ENCODE measurements at regions not wholly inside any gene's neighbourhood (a gene's known extent, or its start where the extent isn't known, plus 50 kb on each side); places are given as distances from the start of the nearest gene placed in this dataset.
"Not testable (repeated sequence)": the region's sequence is repeated elsewhere in the genome, so short reads cannot be mapped to it uniquely, and the experiment has no call there.

DNA sequence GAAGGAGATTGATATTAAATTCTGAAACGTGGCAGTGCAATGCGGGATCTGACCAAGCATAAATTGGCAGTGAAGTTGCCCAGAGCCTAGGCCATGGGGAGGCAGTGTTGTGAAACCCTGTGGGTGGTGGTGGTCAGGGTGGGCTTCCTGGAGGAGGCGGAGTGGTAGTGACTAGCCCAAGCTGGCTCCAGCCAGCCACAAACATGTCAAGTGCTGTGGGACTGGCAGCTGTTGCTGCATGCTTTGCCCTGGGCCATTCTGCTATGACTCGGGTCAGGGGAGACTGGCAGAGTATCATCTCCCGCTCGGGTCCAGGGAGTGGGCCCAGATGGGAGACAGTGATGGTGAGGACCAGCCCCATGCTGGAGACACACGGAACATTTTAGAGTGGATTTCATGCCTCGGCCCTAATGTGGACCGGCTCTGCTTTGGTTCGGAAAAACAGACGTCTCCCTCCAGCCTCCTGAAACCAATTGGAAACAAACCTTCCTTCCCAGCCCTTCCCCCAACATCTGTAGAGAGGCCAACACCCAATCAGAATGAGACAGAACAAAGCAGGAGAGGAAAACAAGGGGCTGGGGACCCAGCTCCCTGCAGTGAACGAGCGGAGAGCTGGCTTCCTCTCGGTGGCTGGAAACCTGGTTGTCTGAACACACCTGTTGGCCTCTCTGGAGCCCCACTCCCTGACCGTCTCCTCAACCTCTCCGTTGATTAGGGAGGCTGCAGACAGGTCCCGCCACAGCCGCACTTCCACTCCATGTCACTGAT lies 58.2 kb downstream of the TMEM270 start:
- peak overlapping the region; percentile 23 for H3K4me3 ChIP-seq (ENCODE audit: low read depth, low read length)
- H3K9ac ChIP-seq (ENCODE audit: low read depth, low read length), result peak overlapping the region; percentile 65
- H3K27me3 ChIP-seq (ENCODE audit: control insufficient read depth, insufficient read depth, low read length), result no peaks in the 10 kb centered on the region
- no peaks in the 10 kb centered on the region for H3K36me3 ChIP-seq (ENCODE audit: control insufficient read depth, insufficient read depth, low read length)
- peaks cover 4% of the 10 kb centered on the region for H3K4me1 ChIP-seq (ENCODE audit: control insufficient read depth, insufficient read depth, low read length)
- no peaks in the 10 kb centered on the region for H3K9me3 ChIP-seq (ENCODE audit: control insufficient read depth, insufficient read depth, low read length)

DNA sequence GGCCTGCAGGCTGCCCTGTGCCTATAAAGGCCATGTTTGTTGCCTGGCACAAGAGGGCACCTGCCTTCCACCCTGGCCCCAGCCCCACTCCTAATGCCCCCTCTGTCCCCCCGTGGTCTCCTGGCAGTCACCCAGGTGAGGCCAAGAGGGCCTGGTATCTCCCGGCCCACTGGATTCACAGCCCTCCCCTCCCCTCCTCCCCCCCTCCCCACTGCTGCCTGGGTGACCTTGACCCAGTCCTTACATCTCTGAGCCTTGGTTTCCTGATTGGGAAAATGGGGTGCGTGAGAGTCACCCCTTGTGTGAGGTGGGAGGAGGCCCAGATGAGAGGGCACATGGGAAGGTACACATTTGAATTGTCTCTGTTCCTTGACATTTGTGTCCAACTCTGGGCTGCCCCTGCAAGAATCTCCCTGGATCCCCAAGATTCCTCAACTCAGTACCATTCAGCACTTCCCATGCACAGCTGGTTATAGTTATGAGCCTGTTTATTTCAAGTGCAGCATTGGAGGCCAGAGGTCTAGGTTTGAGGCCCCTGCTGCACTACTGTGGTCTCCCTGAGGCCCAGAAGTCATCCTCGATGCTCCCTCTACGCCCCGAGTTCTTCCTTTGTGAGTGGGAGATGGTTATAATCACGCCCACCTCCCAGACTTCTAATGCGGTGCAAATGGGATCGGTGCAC lies 58.9 kb downstream of the TMEM270 start:
- no peak overlapping the region for H3K4me3 ChIP-seq (ENCODE audit: low read depth, low read length)
- H3K27me3 ChIP-seq (ENCODE audit: control insufficient read depth, insufficient read depth, low read length), result no peaks in the 10 kb centered on the region
- H3K9me3 ChIP-seq (ENCODE audit: control insufficient read depth, insufficient read depth, low read length), result no peaks in the 10 kb centered on the region
- peak overlapping the region; percentile 65 for H3K9ac ChIP-seq (ENCODE audit: low read depth, low read length)
- no peaks in the 10 kb centered on the region for H3K36me3 ChIP-seq (ENCODE audit: control insufficient read depth, insufficient read depth, low read length)
- peaks cover 4% of the 10 kb centered on the region for H3K4me1 ChIP-seq (ENCODE audit: control insufficient read depth, insufficient read depth, low read length)

DNA sequence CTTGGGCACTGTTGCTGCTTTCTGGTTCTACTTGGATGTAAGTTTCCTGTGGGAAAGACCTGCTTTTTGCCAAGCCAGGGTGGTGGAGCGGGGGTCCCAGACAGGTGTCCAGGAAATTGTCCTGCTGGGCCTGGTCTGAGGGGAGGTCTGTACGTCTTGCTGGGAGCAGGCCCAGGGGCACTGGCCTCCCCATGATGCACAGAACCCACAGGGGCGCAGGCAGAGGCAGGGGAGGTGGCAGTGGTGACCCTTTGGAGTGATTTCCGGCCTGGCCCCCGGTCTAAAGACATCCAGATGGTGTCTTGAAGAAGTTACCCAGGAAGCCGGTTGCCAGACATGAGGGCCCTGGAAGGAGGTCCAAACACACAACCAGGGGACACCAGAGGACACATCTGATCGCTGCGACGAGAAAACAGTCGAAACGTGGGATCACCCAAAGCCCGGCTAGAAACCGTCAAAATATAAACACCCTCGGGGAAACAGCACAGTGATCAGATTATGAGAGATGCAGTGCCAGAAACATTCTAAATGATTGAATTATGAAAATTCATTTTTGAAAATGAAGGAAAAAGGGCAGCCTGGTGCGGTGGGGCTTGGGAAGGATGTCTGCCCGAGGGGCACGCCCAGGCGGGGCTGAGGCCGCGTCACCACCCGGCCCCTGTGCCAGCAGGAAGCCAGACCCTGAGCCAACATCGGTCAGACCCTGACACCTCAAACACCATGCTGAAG lies 59.6 kb downstream of the TMEM270 start:
- H3K9me3 ChIP-seq (ENCODE audit: control insufficient read depth, insufficient read depth, low read length), result no peaks in the 10 kb centered on the region
- no peak overlapping the region for H3K4me3 ChIP-seq (ENCODE audit: low read depth, low read length)
- no peaks in the 10 kb centered on the region for H3K36me3 ChIP-seq (ENCODE audit: control insufficient read depth, insufficient read depth, low read length)
- H3K4me1 ChIP-seq (ENCODE audit: control insufficient read depth, insufficient read depth, low read length), result peaks cover 4% of the 10 kb centered on the region
- H3K27me3 ChIP-seq (ENCODE audit: control insufficient read depth, insufficient read depth, low read length), result no peaks in the 10 kb centered on the region
- H3K9ac ChIP-seq (ENCODE audit: low read depth, low read length), result no peak overlapping the region

DNA sequence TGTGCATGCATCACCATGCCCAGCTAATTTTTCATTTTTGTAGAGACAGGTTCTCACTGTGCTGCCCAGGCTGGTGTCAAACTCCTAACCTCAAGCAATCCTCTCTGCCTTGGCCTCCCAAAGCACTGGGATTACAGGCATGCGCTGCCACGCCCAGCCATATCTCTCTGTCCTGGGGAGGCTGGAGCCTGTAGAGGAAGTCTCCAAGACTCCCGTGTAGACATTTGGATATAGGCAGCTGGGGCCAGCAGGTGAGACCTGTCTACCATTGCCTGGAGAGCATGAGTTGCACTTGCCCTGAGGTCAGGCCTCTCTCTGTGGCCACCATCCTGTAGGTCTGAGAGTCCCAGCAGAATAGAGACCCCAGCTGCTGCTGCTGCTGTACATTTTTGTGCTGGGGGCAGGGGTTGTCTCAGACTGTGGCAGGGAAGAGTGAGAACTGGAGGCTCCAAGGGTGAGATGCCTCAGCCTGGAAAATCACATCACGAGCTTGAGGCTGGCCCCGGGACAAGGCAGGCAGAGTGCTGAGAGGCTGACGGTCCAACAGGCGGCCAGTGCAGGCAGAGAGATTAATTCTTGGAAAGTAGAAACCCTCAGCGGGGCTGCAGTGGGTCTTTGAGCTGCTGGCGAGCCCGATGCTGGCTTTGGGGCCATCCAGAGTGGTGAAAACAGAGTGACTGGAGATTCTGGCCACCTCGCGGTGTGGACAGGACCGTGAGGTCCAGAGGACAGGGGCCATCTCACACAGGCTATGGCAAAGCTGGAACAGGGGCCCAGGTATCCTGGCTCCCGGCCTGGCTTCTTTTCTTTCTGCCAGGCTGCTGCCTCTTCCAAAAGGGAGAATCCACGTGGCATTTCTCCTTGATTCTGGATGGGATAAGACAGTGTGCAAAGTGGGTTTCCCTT lies 60.9 kb downstream of the TMEM270 start:
- Histone ChIP-seq H3K9ac (ENCODE audit: low read depth, low read length) (no peak overlapping the region), H3K9me3 (ENCODE audit: control insufficient read depth, insufficient read depth, low read length) (no peaks in the 10 kb centered on the region), H3K4me1 (ENCODE audit: control insufficient read depth, insufficient read depth, low read length) (peaks cover 4% of the 10 kb centered on the region), H3K36me3 (ENCODE audit: control insufficient read depth, insufficient read depth, low read length) (no peaks in the 10 kb centered on the region), H3K4me3 (ENCODE audit: low read depth, low read length) (no peak overlapping the region), H3K27me3 (ENCODE audit: control insufficient read depth, insufficient read depth, low read length) (no peaks in the 10 kb centered on the region)

DNA sequence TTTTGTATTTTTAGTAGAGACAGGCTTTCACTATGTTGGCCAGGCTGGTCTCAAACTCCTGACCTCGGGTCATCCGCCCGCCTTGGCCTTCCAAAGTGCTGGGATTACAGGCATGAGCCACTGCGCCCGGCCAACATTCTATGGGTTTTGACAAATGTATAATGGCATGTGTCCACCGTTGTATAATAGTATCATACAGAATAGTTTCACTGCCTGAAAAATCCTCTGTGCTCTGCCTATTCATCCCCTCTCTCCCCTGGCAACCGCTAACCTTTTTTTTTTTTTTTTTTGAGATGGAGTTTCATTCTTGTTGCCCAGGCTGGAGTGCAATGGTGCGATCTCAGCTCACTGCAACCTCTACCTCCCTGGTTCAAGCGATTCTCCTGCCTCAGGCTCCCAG lies 67.7 kb downstream of the TMEM270 start:
- not testable (repeated sequence) for H3K27me3 ChIP-seq (ENCODE audit: control insufficient read depth, insufficient read depth, low read length)

DNA sequence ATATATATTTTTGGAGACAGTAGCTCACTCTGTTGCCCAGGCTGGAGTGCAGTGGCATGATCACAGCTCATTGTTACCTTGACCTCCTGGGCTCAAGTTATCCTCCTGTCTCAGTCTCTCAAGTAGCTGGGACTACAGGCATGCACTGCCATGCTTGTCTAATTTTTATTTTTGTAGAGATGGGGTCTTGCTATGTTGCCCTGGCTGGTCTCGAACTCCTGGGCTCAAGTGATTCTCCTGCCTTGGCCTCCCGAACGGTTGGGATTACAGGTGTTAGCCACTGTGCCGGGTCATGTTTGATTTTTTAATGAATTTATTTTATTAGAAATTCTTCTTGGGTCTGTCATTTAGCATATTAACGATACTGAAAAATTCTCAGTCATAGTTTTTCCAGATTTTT lies 70.5 kb downstream of the TMEM270 start:
- H3K27me3 ChIP-seq (ENCODE audit: control insufficient read depth, insufficient read depth, low read length), result no peaks in the 10 kb centered on the region
- no peaks in the 10 kb centered on the region for H3K9me3 ChIP-seq (ENCODE audit: control insufficient read depth, insufficient read depth, low read length)
- no peaks in the 10 kb centered on the region for H3K36me3 ChIP-seq (ENCODE audit: control insufficient read depth, insufficient read depth, low read length)
- no peaks in the 10 kb centered on the region for H3K4me1 ChIP-seq (ENCODE audit: control insufficient read depth, insufficient read depth, low read length)
- H3K4me3 ChIP-seq (ENCODE audit: low read depth, low read length), result no peak overlapping the region
- no peak overlapping the region for H3K9ac ChIP-seq (ENCODE audit: low read depth, low read length)

More for the DNA sequence above, 67.7 kb downstream of the TMEM270 start:
- H3K4me1 ChIP-seq (ENCODE audit: control insufficient read depth, insufficient read depth, low read length); H3K36me3 ChIP-seq (ENCODE audit: control insufficient read depth, insufficient read depth, low read length); H3K9me3 ChIP-seq (ENCODE audit: control insufficient read depth, insufficient read depth, low read length); H3K9ac ChIP-seq (ENCODE audit: low read depth, low read length); H3K4me3 ChIP-seq (ENCODE audit: low read depth, low read length): not testable (repeated sequence)

DNA sequence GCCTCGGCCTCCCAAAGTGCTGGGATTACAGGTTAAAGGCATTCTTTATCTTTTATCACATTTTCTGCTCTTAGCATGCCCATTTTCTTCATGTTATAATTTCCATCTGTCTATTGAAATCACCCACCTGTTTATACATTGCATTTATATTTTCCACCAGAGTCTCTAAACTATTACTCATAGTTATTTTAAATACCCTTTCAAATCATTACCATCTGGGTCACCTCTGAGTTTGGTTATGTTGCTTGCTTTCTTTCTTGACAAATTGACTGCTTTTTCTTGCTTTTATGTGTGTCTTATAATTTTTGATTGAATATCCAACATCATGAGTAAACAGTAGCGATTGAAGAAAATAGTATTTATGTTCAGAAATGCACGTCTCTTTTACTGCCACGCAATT lies 71.4 kb downstream of the TMEM270 start:
- H3K9ac ChIP-seq (ENCODE audit: low read depth, low read length), result no peak overlapping the region
- H3K27me3 ChIP-seq (ENCODE audit: control insufficient read depth, insufficient read depth, low read length), result no peaks in the 10 kb centered on the region
- H3K4me1 ChIP-seq (ENCODE audit: control insufficient read depth, insufficient read depth, low read length), result no peaks in the 10 kb centered on the region
- H3K36me3 ChIP-seq (ENCODE audit: control insufficient read depth, insufficient read depth, low read length), result no peaks in the 10 kb centered on the region
- no peaks in the 10 kb centered on the region for H3K9me3 ChIP-seq (ENCODE audit: control insufficient read depth, insufficient read depth, low read length)
- no peak overlapping the region for H3K4me3 ChIP-seq (ENCODE audit: low read depth, low read length)

DNA sequence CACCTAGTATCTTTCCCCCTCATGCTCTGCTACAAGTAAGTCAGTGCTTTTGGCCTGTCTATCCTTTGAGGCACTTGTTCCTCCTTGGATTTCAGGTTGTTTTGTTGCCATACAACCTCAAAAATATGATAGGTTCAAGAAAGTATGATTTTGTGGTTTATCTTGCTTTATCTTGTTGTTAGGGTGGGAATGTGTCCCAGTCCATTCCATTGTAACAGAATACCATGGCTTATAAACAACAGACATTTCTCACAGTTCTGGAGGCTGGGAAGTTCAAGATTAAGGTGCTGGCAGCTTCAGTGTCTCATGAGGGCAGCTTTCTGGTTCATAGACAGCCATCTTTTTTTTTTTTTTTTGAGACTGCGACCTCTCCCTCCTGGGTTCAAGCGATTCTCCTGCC lies 72.1 kb downstream of the TMEM270 start:
- Histone ChIP-seq H3K27me3 (ENCODE audit: control insufficient read depth, insufficient read depth, low read length) (no peaks in the 10 kb centered on the region), H3K9me3 (ENCODE audit: control insufficient read depth, insufficient read depth, low read length) (no peaks in the 10 kb centered on the region), H3K9ac (ENCODE audit: low read depth, low read length) (no peak overlapping the region), H3K36me3 (ENCODE audit: control insufficient read depth, insufficient read depth, low read length) (no peaks in the 10 kb centered on the region), H3K4me3 (ENCODE audit: low read depth, low read length) (no peak overlapping the region), H3K4me1 (ENCODE audit: control insufficient read depth, insufficient read depth, low read length) (no peaks in the 10 kb centered on the region)

DNA sequence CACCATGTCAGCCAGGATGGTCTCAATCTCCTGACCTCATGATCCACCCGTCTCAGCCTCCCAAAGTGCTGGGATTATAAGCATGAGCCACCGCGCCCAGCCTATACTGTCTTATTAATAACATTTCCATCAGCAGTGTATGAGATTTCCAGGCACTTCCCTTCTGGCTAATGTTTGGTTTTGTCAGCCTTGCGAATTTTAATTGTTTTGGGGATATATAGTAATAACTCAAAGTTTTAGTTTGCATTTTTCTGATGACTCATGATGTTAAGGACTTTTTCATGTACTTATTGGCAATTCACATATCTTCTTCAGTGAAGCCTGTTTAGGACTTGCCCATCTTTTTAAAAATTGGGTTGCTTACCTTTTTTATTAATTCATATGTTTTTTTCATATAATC lies 76.0 kb downstream of the TMEM270 start:
- Histone ChIP-seq H3K4me1 (ENCODE audit: control insufficient read depth, insufficient read depth, low read length) (peaks cover under 1% of the 10 kb centered on the region), H3K9me3 (ENCODE audit: control insufficient read depth, insufficient read depth, low read length) (no peaks in the 10 kb centered on the region), H3K4me3 (ENCODE audit: low read depth, low read length) (no peak overlapping the region)

DNA sequence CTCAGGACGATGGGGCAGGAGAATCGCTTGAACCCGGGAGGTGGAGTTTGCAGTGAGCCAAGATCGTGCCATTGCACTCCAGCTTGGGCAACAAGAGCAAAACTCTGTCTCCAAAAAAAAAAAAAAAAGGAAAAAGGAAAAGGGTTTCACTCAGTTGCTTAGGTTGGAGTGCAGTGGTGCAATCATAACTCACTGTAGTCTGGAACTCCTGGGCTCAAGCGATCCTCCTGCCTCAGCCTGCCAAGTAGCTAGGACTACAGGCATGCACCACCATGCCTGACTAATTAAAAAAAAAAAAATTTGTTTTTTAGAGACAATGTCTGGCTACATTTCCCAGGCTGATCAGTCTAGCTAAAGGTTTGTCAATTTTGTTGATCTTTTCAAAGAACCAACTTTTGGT lies 76.7 kb downstream of the TMEM270 start:
- not testable (repeated sequence) for H3K36me3 ChIP-seq (ENCODE audit: control insufficient read depth, insufficient read depth, low read length); H3K4me1 ChIP-seq (ENCODE audit: control insufficient read depth, insufficient read depth, low read length); H3K4me3 ChIP-seq (ENCODE audit: low read depth, low read length); H3K9me3 ChIP-seq (ENCODE audit: control insufficient read depth, insufficient read depth, low read length); H3K9ac ChIP-seq (ENCODE audit: low read depth, low read length); H3K27me3 ChIP-seq (ENCODE audit: control insufficient read depth, insufficient read depth, low read length)

More for the DNA sequence above, 76.0 kb downstream of the TMEM270 start:
- no peak overlapping the region for H3K9ac ChIP-seq (ENCODE audit: low read depth, low read length)
- no peaks in the 10 kb centered on the region for H3K27me3 ChIP-seq (ENCODE audit: control insufficient read depth, insufficient read depth, low read length)
- H3K36me3 ChIP-seq (ENCODE audit: control insufficient read depth, insufficient read depth, low read length), result no peaks in the 10 kb centered on the region

DNA sequence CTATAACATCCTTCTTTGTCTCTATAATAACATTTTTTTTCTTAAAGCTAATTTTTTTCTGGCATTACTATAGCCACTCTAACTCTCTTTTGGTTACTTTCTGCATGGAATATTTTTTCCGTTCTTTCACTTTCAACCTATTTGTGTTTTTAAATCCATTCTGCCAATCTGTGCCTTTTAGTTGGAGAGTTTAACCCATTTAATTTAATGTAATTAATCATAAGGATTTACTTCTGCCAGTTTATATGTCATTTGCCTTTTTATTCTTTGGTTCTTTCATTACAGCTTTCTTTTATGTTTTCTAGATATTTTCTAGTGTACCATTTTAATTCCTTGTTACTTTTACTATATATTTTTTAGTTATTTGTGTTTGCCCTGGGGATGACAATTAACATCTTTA lies 78.6 kb downstream of the TMEM270 start:
- H3K9me3 ChIP-seq (ENCODE audit: control insufficient read depth, insufficient read depth, low read length), result no peaks in the 10 kb centered on the region
- H3K4me3 ChIP-seq (ENCODE audit: low read depth, low read length), result no peak overlapping the region
- peaks cover 4% of the 10 kb centered on the region for H3K4me1 ChIP-seq (ENCODE audit: control insufficient read depth, insufficient read depth, low read length)
- no peaks in the 10 kb centered on the region for H3K36me3 ChIP-seq (ENCODE audit: control insufficient read depth, insufficient read depth, low read length)
- no peak overlapping the region for H3K9ac ChIP-seq (ENCODE audit: low read depth, low read length)
- no peaks in the 10 kb centered on the region for H3K27me3 ChIP-seq (ENCODE audit: control insufficient read depth, insufficient read depth, low read length)
